ENCODE measurements at regions not wholly inside any gene's neighbourhood (a gene's known extent, or its start where the extent isn't known, plus 50 kb on each side); places are given as distances from the start of the nearest gene placed in this dataset.

GRCh38 chr5:77873239-77873638 lies 97.1 kb upstream of the TBCA start:
- no peaks in the 10 kb centered on the region for H3K36me3 ChIP-seq (replicated peaks in 1 of 2; ENCODE audit: control insufficient read depth in 1 of 2, insufficient read depth in 2 of 2, low read length in 1 of 2)
- H3K4me1 ChIP-seq (ENCODE audit: control insufficient read depth in 1 of 2, insufficient read depth in 2 of 2, low read depth in 1 of 2, low read length in 1 of 2) = no peaks in the 10 kb centered on the region
- H3K27ac ChIP-seq (ENCODE audit: low read depth in 2 of 2, low read length in 1 of 2) = no peak overlapping the region
- DNase-seq = no peak
- TF ChIP-seq MAX (IDR thresholded peaks at IDR 0.05; ENCODE audit: low read depth) (no peak), YY1 (IDR thresholded peaks at IDR 0.05; ENCODE audit: low read depth) (no peak), ELF1 (IDR thresholded peaks at IDR 0.05) (no peak), PBX3 (IDR thresholded peaks at IDR 0.05) (no peak), SMC3 (IDR thresholded peaks at IDR 0.05; ENCODE audit: low read depth, low read length) (no peak), TEAD4 (IDR thresholded peaks at IDR 0.05; ENCODE audit: borderline replicate concordance, insufficient read depth) (no peak), USF1 (IDR thresholded peaks at IDR 0.05; ENCODE audit: borderline replicate concordance, low read depth) (no peak), RXRA (IDR thresholded peaks at IDR 0.05; ENCODE audit: borderline replicate concordance, low read depth) (no peak), JUND (IDR thresholded peaks at IDR 0.05) (no peak), TCF12 (IDR thresholded peaks at IDR 0.05) (no peak), RCOR1 (IDR thresholded peaks at IDR 0.05; ENCODE audit: low read length) (no peak), RAD21 (IDR thresholded peaks at IDR 0.05; ENCODE audit: low read length) (no peak), USF2 (IDR thresholded peaks at IDR 0.05; ENCODE audit: borderline replicate concordance, low read depth, low read length) (no peak), IRF3 (IDR thresholded peaks at IDR 0.05; ENCODE audit: low read depth, low read length) (no peak), EP300 (IDR thresholded peaks at IDR 0.05; ENCODE audit: borderline replicate concordance in 1 of 2, low read depth in 1 of 2, low read length in 1 of 2) (no peak), MXI1 (IDR thresholded peaks at IDR 0.05; ENCODE audit: low read depth, low read length) (no peak), REST (IDR thresholded peaks at IDR 0.05; ENCODE audit: low read depth, low read length) (no peak), FOXM1 (IDR thresholded peaks at IDR 0.05; ENCODE audit: low read depth) (no peak), NRF1 (IDR thresholded peaks at IDR 0.05; ENCODE audit: low read depth, low read length) (no peak), MEF2A (IDR thresholded peaks at IDR 0.05; ENCODE audit: borderline replicate concordance, low read depth) (no peak)
- no peak overlapping the region for H2AFZ ChIP-seq (ENCODE audit: low read depth)
- no peaks in the 10 kb centered on the region for H3F3A ChIP-seq (replicated peaks; ENCODE audit: insufficient read depth)
- no peak overlapping the region for H3K4me3 ChIP-seq (ENCODE audit: low read depth in 2 of 2, low read length in 1 of 2)
- no peaks in the 10 kb centered on the region for H3K9me3 ChIP-seq
- POLR2A ChIA-PET = no interaction called here
- H4K20me1 ChIP-seq (ENCODE audit: insufficient read depth) = no peaks in the 10 kb centered on the region
- no peaks in the 10 kb centered on the region for H3K27me3 ChIP-seq (ENCODE audit: insufficient read depth)
- H3K9me2 ChIP-seq = no peaks in the 10 kb centered on the region
- no peak overlapping the region for H3K4me2 ChIP-seq
- H3K9ac ChIP-seq = no peak overlapping the region
- CTCF ChIA-PET = no interaction called here
- no peaks in the 10 kb centered on the region for H3K79me2 ChIP-seq (ENCODE audit: insufficient read depth)
